GM23248 (cell line): ENCODE measurements at regions not wholly inside any gene's neighbourhood (a gene's known extent, or its start where the extent isn't known, plus 50 kb on each side); places are given as distances from the start of the nearest gene placed in this dataset.

Experiments
- DNase-seq: peaks from one replicate; pipeline ENCODE4 v3.0.0-alpha.2; 2015
- H2AFZ ChIP-seq: fragments of 200-600 bp; sonication (generic); 2 replicates; pipeline ENCODE4 v1.6.1; 2016; ENCODE audit warnings: antibody characterized with exemption
- H3F3A ChIP-seq: fragments of 200-600 bp; sonication (generic); 2 replicates; pipeline ENCODE4 v1.6.1; 2016; ENCODE audit warnings: mild to moderate bottlenecking, antibody characterized with exemption, mixed run types; ENCODE audit not compliant: insufficient read depth
- H3K27ac ChIP-seq: fragments of 200-600 bp; sonication (generic); 2 replicates; pipeline ENCODE4 v1.5.1; 2016; ENCODE audit warnings: mild to moderate bottlenecking
- H3K27me3 ChIP-seq: fragments of 200-600 bp; sonication (generic); replicated peaks from 2 replicates; pipeline ENCODE4 v1.6.1; 2016; ENCODE audit warnings: mild to moderate bottlenecking; ENCODE audit not compliant: insufficient read depth
- H3K36me3 ChIP-seq: fragments of 200-600 bp; sonication (generic); 2 replicates; pipeline ENCODE4 v1.6.1; 2016; ENCODE audit warnings: low read depth, mild to moderate bottlenecking
- H3K4me1 ChIP-seq: fragments of 200-600 bp; sonication (generic); 2 replicates; pipeline ENCODE4 v1.6.1; 2016; ENCODE audit warnings: mild to moderate bottlenecking; ENCODE audit not compliant: insufficient read depth
- H3K4me2 ChIP-seq: fragments of 200-600 bp; sonication (generic); one replicate; pipeline ENCODE4 v1.6.1; 2016; ENCODE audit warnings: mild to moderate bottlenecking; ENCODE audit not compliant: unreplicated experiment
- H3K4me3 ChIP-seq: fragments of 200-600 bp; sonication (generic); 2 replicates; pipeline ENCODE4 v1.5.1; 2016; ENCODE audit warnings: mild to moderate bottlenecking
- H3K79me2 ChIP-seq: fragments of 200-600 bp; sonication (generic); 2 replicates; pipeline ENCODE4 v1.6.1; 2016; ENCODE audit warnings: mild to moderate bottlenecking; ENCODE audit not compliant: insufficient read depth
- H3K9ac ChIP-seq: fragments of 200-600 bp; sonication (generic); 2 replicates; pipeline ENCODE4 v1.6.1; 2016; ENCODE audit warnings: mild to moderate bottlenecking
- H3K9me2 ChIP-seq: fragments of 200-600 bp; sonication (generic); 2 replicates; pipeline ENCODE4 v1.6.1; 2016; ENCODE audit warnings: mixed run types, mild to moderate bottlenecking, moderate library complexity; ENCODE audit not compliant: insufficient read depth
- H3K9me3 ChIP-seq: fragments of 200-600 bp; sonication (generic); one replicate; pipeline ENCODE4 v1.6.1; 2017; ENCODE audit warnings: low read depth
- H4K20me1 ChIP-seq: fragments of 200-600 bp; sonication (generic); 2 replicates; pipeline ENCODE4 v1.6.0; 2016; ENCODE audit not compliant: insufficient read depth
- EZH2 ChIP-seq: fragments of 200-600 bp; sonication (generic); IDR thresholded peaks from 2 replicates; pipeline ENCODE4 v1.6.1; 2018; ENCODE audit warnings: antibody characterized with exemption, mild to moderate bottlenecking; ENCODE audit not compliant: insufficient read depth, poor library complexity, severe bottlenecking
- EZH2phosphoT487 ChIP-seq: fragments of 200-600 bp; sonication (generic); IDR thresholded peaks from 2 replicates; pipeline ENCODE4 v1.6.1; 2018; ENCODE audit warnings: antibody characterized with exemption, moderate library complexity, mild to moderate bottlenecking, low read depth; ENCODE audit not compliant: insufficient read depth
- WGBS, 2 experiments: methylation state at CpG; one replicate each; pipeline ENCODE4 v1.1.6; 2015 to 2017; ENCODE audit warnings: low lambda C conversion rate in 2 of 2, low coverage in 1 of 2; ENCODE audit errors: missing lambda C conversion rate in 2 of 2; 5-methylcytosine and 5-hydroxymethylcytosine counted together
- in situ Hi-C: fragments of 300-500 bp; cut with MboI; formaldehyde crosslinking; loops from 2 replicates; pipeline ENCODE4 v1.15.0; 2020

GRCh38 chr10:85177767-85178166, 849.4 kb downstream of the CCSER2 start:
- Histone ChIP-seq H4K20me1 (no peaks in the 10 kb centered on the region), H3K9ac (no peak overlapping the region), H3K9me2 (no peaks in the 10 kb centered on the region), H2AFZ (no peak overlapping the region), H3K9me3 (no peaks in the 10 kb centered on the region), H3F3A (no peaks in the 10 kb centered on the region), H3K4me2 (no peak overlapping the region), H3K36me3 (no peaks in the 10 kb centered on the region), H3K27ac (no peak overlapping the region), H3K79me2 (no peaks in the 10 kb centered on the region), H3K4me3 (no peak overlapping the region), H3K4me1 (no peaks in the 10 kb centered on the region), H3K27me3 (no peaks in the 10 kb centered on the region)
- WGBS, 2 experiments, result 39 to 45% methylated on average over 2 of the region's 2 CpGs
- in situ Hi-C loops, result no loop called here
- TF ChIP-seq EZH2 (no peak), EZH2phosphoT487 (no peak)
- DNase-seq, result peak; percentile 0

- no peak overlapping the region for H3K4me2 ChIP-seq
- no peak for TF ChIP-seq EZH2
- no peak for TF ChIP-seq EZH2phosphoT487
- WGBS, 2 experiments, result 3 to 13% methylated on average over 2 of the region's 2 CpGs
- H3K9me3 ChIP-seq, result no peaks in the 10 kb centered on the region
- H3K79me2 ChIP-seq, result no peaks in the 10 kb centered on the region
- no peaks in the 10 kb centered on the region for H3K36me3 ChIP-seq
- no peak overlapping the region for H2AFZ ChIP-seq
- H3K27ac ChIP-seq, result no peak overlapping the region
- H3K27me3 ChIP-seq, result no peaks in the 10 kb centered on the region
- H4K20me1 ChIP-seq, result no peaks in the 10 kb centered on the region
- H3K9ac ChIP-seq, result no peak overlapping the region
- in situ Hi-C loops, result no loop called here
- H3F3A ChIP-seq, result no peaks in the 10 kb centered on the region
- no peaks in the 10 kb centered on the region for H3K4me1 ChIP-seq
- no peak overlapping the region for H3K4me3 ChIP-seq
- no peaks in the 10 kb centered on the region for H3K9me2 ChIP-seq
- no peak for DNase-seq
These were observed 858.7 kb downstream of the CCSER2 start for GRCh38 chr10:85187047-85187446.

- Histone ChIP-seq H3K27me3 (no peaks in the 10 kb centered on the region), H3K9me3 (no peaks in the 10 kb centered on the region), H3K9me2 (no peaks in the 10 kb centered on the region), H3K36me3 (no peaks in the 10 kb centered on the region), H3K9ac (no peak overlapping the region), H3F3A (no peaks in the 10 kb centered on the region), H2AFZ (no peak overlapping the region), H3K79me2 (no peaks in the 10 kb centered on the region), H4K20me1 (no peaks in the 10 kb centered on the region), H3K27ac (no peak overlapping the region), H3K4me3 (no peak overlapping the region), H3K4me1 (no peaks in the 10 kb centered on the region), H3K4me2 (no peak overlapping the region)
- in situ Hi-C loops, result no loop called here
- 14 to 30% methylated on average over 3 of the region's 3 CpGs for WGBS, 2 experiments
- TF ChIP-seq EZH2 (no peak), EZH2phosphoT487 (no peak)
- no peak for DNase-seq
These were observed 860.5 kb downstream of the CCSER2 start for GRCh38 chr10:85188770-85189484.

GRCh38 chr10:85193796-85194195, 865.4 kb downstream of the CCSER2 start:
- Histone ChIP-seq H3F3A (no peaks in the 10 kb centered on the region), H3K36me3 (no peaks in the 10 kb centered on the region), H3K4me2 (no peak overlapping the region), H3K79me2 (no peaks in the 10 kb centered on the region), H3K9me2 (no peaks in the 10 kb centered on the region), H2AFZ (no peak overlapping the region), H3K9ac (no peak overlapping the region), H3K4me3 (no peak overlapping the region), H3K4me1 (no peaks in the 10 kb centered on the region), H3K9me3 (no peaks in the 10 kb centered on the region), H3K27me3 (no peaks in the 10 kb centered on the region), H4K20me1 (no peaks in the 10 kb centered on the region), H3K27ac (no peak overlapping the region)
- 11 to 12% methylated on average over 3 of the region's 3 CpGs for WGBS, 2 experiments
- no peak for DNase-seq
- in situ Hi-C loops, result no loop called here
- TF ChIP-seq EZH2phosphoT487 (no peak), EZH2 (no peak)
